GM23338 (cell line): ENCODE measurements at regions not wholly inside any gene's neighbourhood (a gene's known extent, or its start where the extent isn't known, plus 50 kb on each side); places are given as distances from the start of the nearest gene placed in this dataset.

Experiments used
- ATAC-seq: fragments of 200-7000 bp; cut with Tn5 transposase; 3 replicates; pipeline ENCODE4 v1.9.1; 2020
- DNase-seq: peaks from one replicate; pipeline ENCODE4 v3.0.0-alpha.2; 2015; ENCODE audit warnings: low spot score
- H2AFZ ChIP-seq: fragments of 200-600 bp; sonication (generic); 2 replicates; pipeline ENCODE4 v1.8.0; 2016; ENCODE audit warnings: antibody characterized with exemption, mild to moderate bottlenecking, moderate library complexity
- H3F3A ChIP-seq: fragments of 200-600 bp; sonication (generic); replicated peaks from 2 replicates; pipeline ENCODE4 v1.8.0; 2017; ENCODE audit warnings: antibody characterized with exemption, mixed run types, low read depth
- H3K27ac ChIP-seq: fragments of 200-600 bp; sonication (generic); 2 replicates; pipeline ENCODE4 v1.6.1; 2016; ENCODE audit warnings: low read depth
- H3K27me3 ChIP-seq: fragments of 200-600 bp; sonication (generic); 2 replicates; pipeline ENCODE4 v1.8.0; 2016; ENCODE audit warnings: mild to moderate bottlenecking, mixed run types, moderate library complexity; ENCODE audit not compliant: insufficient read depth
- H3K36me3 ChIP-seq: fragments of 200-600 bp; sonication (generic); 2 replicates; pipeline ENCODE4 v1.8.0; 2016; ENCODE audit warnings: mild to moderate bottlenecking; ENCODE audit not compliant: insufficient read depth
- H3K4me1 ChIP-seq: fragments of 200-600 bp; sonication (generic); 2 replicates; pipeline ENCODE4 v1.8.0; 2016; ENCODE audit warnings: mild to moderate bottlenecking, moderate library complexity; ENCODE audit not compliant: insufficient read depth
- H3K4me2 ChIP-seq: fragments of 200-600 bp; sonication (generic); 2 replicates; pipeline ENCODE4 v1.7.1; 2017; ENCODE audit warnings: mixed run types
- H3K4me3 ChIP-seq: fragments of 200-600 bp; sonication (generic); 2 replicates; pipeline ENCODE4 v1.6.1; 2016; ENCODE audit warnings: mixed run types
- H3K79me2 ChIP-seq: fragments of 200-600 bp; sonication (generic); replicated peaks from 2 replicates; pipeline ENCODE4 v1.8.0; 2017; ENCODE audit warnings: mild to moderate bottlenecking; ENCODE audit not compliant: insufficient read depth
- H3K9me2 ChIP-seq: fragments of 200-600 bp; sonication (generic); 2 replicates; pipeline ENCODE4 v1.8.0; 2017; ENCODE audit not compliant: insufficient read depth
- H4K20me1 ChIP-seq: fragments of 200-600 bp; sonication (generic); replicated peaks from 2 replicates; pipeline ENCODE4 v1.8.0; 2017; ENCODE audit warnings: mild to moderate bottlenecking; ENCODE audit not compliant: insufficient read depth
- H3K27ac Mint-ChIP-seq: 2 replicates; pipeline ENCODE4 v1.8.0; 2020; ENCODE audit warnings: inconsistent platforms, mild to moderate bottlenecking, moderate library complexity, mixed read lengths
- H3K27me3 Mint-ChIP-seq: 3 replicates; pipeline ENCODE4 v1.8.0; 2022; ENCODE audit warnings: low read depth, mild to moderate bottlenecking, moderate library complexity, mixed read lengths, inconsistent platforms; ENCODE audit not compliant: insufficient read depth, poor library complexity
- H3K36me3 Mint-ChIP-seq: 3 replicates; pipeline ENCODE4 v1.8.0; 2021; ENCODE audit warnings: low read depth, mild to moderate bottlenecking, inconsistent platforms, moderate library complexity, mixed read lengths
- H3K4me1 Mint-ChIP-seq: 3 replicates; pipeline ENCODE4 v1.8.0; 2020; ENCODE audit warnings: mild to moderate bottlenecking, inconsistent platforms, mixed read lengths
- H3K4me3 Mint-ChIP-seq: 3 replicates; pipeline ENCODE4 v1.8.0; 2021; ENCODE audit warnings: moderate library complexity, mild to moderate bottlenecking, inconsistent platforms, mixed read lengths
- H3K9me3 Mint-ChIP-seq: 3 replicates; pipeline ENCODE4 v1.8.0; 2020; ENCODE audit warnings: moderate library complexity, mild to moderate bottlenecking, inconsistent platforms, mixed read lengths
- CREB1 ChIP-seq: fragments of 250-450 bp; sonication (Bioruptor Pico); IDR thresholded peaks from 2 replicates; pipeline ENCODE4 v1.5.0; 2020; ENCODE audit warnings: low read depth, mild to moderate bottlenecking, moderate library complexity
- ETS1 ChIP-seq: IDR thresholded peaks from 2 replicates; pipeline ENCODE4 v1.6.1; 2016; ENCODE audit warnings: antibody characterized with exemption
- JUNB ChIP-seq: IDR thresholded peaks from one replicate; pipeline ENCODE4 v1.6.1; 2016; ENCODE audit warnings: antibody characterized with exemption; ENCODE audit not compliant: unreplicated experiment
- NANOG ChIP-seq: IDR thresholded peaks from 2 replicates; pipeline ENCODE4 v1.6.1; 2016; ENCODE audit warnings: antibody characterized with exemption, borderline replicate concordance
- POLR2AphosphoS5 ChIP-seq: IDR thresholded peaks from 2 replicates; pipeline ENCODE4 v1.6.1; 2016; ENCODE audit warnings: antibody characterized with exemption, low read depth
- STAT1 ChIP-seq: IDR thresholded peaks from one replicate; pipeline ENCODE4 v1.6.1; 2016; ENCODE audit warnings: antibody characterized with exemption; ENCODE audit not compliant: unreplicated experiment
- ZNF114 ChIP-seq: fragments of 250-450 bp; sonication (Bioruptor Pico); IDR thresholded peaks from 2 replicates; pipeline ENCODE4 v1.5.0; 2020; ENCODE audit warnings: mild to moderate bottlenecking, moderate library complexity
- ZNF331 ChIP-seq: fragments of 250-450 bp; sonication (Bioruptor Pico); IDR thresholded peaks from 2 replicates; pipeline ENCODE4 v1.5.0; 2020; ENCODE audit warnings: low read depth, mild to moderate bottlenecking, moderate library complexity
- ZNF462 ChIP-seq: fragments of 250-450 bp; sonication (Bioruptor Pico); IDR thresholded peaks from 2 replicates; pipeline ENCODE4 v1.5.0; 2020; ENCODE audit warnings: mild to moderate bottlenecking, moderate library complexity

GRCh38 chr17:6233339-6233738 lies 163.2 kb downstream of the WSCD1 start:
- TF ChIP-seq CREB1 (CRISPR knock-in tag) (no peak), STAT1 (no peak), ETS1 (no peak), NANOG (no peak), ZNF114 (no peak), JUNB (no peak), POLR2AphosphoS5 (no peak), ZNF462 (CRISPR knock-in tag) (no peak), ZNF331 (no peak)
- no peaks in the 10 kb centered on the region for H4K20me1 ChIP-seq
- no peak overlapping the region for H3K4me3 Mint-ChIP-seq
- no peaks in the 10 kb centered on the region for H3K79me2 ChIP-seq
- H3K9me3 Mint-ChIP-seq: no peaks in the 10 kb centered on the region
- H3K4me1 ChIP-seq: peaks cover 12% of the 10 kb centered on the region; the same call in 1 of the 2 replicates
- H3K27me3 ChIP-seq: no peaks in the 10 kb centered on the region
- no peaks in the 10 kb centered on the region for H3K36me3 ChIP-seq
- H3K4me1 Mint-ChIP-seq: peaks cover 10% of the 10 kb centered on the region; the same call in 2 of the 3 replicates
- no peak for DNase-seq
- no peak overlapping the region for H3K27ac Mint-ChIP-seq
- no peak overlapping the region for H3K4me3 ChIP-seq
- H3K27me3 Mint-ChIP-seq: peaks cover 13% of the 10 kb centered on the region
- H3F3A ChIP-seq: peaks cover 1% of the 10 kb centered on the region; the same call in 1 of the 2 replicates
- H3K4me2 ChIP-seq: no peak overlapping the region
- no peak for ATAC-seq
- H3K27ac ChIP-seq: no peak overlapping the region
- H2AFZ ChIP-seq: no peak overlapping the region
- H3K9me2 ChIP-seq: no peaks in the 10 kb centered on the region
- no peaks in the 10 kb centered on the region for H3K36me3 Mint-ChIP-seq
